HG03066 (cell line): ENCODE measurements at regions not wholly inside any gene's neighbourhood (a gene's known extent, or its start where the extent isn't known, plus 50 kb on each side); places are given as distances from the start of the nearest gene placed in this dataset.

Experiments
- ATAC-seq: cut with Tn5 transposase; IDR thresholded peaks from one replicate; pipeline ENCODE4 v1.9.1; 2021; ENCODE audit warnings: low read depth; ENCODE audit not compliant: unreplicated experiment

DNA sequence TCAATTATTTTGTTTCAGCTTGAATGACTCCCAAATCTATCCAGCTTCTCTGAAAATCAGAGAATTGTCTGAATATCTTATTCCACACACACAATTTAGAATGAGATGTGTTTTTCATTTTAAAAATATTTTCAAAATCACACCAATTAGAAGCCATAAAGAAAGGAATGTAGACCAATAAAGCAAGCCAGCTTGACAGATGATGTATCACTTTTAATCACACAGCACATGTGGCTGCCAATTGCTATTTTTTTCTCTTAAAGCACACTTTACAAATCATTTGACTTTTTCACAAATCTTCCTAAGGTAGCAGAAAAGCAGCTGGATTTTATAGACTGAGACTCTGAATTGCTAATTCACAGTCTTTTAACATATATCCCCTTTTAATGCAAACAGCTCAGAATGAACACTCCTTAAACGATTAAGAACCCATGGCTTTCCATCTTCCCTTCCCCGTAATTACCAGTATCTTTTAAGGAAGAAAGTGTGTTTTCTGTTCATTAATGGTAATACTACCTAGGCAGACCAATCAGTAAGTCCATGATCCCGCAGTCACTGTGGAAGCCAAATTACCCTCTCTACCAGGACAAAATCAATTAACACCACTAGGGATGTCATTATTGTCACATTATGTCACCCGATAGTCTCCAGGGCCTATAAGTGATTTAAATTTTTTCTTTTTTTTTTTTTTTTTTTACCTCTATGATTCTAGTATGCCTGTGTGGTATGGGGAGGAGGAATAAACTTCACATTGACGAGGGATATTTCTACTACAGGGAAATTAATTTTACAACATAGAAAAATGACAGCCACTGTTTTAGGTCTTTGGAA, 250.0 kb upstream of the VEPH1 start:
- no peak for ATAC-seq

DNA sequence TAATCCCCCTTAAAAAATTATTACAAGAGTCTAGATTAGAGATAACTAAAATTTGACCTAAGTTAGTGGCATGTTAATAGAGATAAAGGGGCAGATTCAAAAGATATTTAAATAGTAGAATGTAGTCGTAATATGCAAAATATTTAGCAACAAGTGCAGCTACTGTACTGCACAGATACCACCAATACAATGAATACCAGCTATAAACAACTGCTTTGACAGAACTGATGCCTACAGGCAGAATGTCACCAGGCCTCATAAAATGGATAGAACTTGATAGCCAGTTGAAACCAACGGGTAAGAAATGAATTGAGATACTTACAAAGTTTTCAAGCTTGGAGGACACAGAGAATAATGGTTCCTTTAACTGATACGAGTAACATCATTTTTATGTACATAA, 249.3 kb upstream of the VEPH1 start:
- ATAC-seq = no peak

DNA sequence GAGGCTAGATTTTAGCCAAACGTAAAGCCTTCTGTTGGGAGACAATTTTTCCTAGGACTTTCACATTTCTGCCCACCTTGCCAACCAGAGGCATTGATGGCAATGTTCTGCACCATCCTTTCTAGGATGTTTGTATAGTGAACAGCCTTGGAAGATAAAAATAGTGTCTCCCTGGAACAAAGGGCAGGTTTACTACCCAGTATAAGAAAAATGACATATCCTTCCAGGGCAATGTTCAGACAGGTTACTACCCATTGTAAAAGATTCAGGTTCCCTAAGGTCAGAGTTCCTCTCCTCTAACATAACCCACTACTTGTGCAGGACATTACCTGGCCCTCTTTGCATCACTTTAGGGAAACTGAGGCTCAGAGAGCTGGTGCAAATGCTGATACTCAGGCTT, 248.2 kb upstream of the VEPH1 start:
- ATAC-seq = no peak

DNA sequence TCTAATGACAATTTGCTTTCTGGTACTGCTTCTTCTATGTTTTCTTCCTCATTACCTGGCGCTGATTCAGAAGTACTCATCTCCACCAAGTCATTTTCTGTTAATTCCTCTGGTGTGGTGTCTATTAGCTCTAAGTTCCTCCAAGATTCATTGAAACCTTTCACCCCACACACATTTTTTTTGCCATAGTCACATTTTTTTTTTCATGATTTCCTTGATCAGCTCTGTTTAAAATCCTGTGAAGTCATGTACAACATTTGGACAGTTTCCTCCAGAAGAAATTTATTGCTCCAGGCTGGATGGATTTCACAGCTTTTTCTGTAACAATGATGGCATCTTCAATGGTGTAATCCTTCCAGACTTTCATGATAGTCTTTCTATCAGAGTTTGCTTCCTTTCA, 243.2 kb upstream of the VEPH1 start:
- no peak for ATAC-seq

DNA sequence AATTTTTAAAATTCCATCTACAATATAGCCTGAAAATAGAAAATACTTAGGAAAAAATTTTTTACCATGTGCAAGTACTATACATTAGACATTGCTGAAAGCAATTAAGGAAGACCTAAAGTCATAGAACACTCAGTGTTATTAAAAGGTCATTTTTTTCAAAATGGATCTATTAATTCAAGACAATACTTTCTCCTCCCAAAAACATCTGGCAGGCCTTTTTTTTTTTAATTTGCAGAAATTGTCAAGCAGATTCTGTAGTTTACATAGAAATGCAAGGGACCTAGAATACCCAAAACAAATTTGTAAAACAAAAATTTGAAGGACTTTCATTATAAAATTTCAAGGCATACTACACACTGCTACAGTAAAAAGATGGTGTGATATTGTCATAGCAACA, 238.4 kb upstream of the VEPH1 start:
- ATAC-seq = no peak

DNA sequence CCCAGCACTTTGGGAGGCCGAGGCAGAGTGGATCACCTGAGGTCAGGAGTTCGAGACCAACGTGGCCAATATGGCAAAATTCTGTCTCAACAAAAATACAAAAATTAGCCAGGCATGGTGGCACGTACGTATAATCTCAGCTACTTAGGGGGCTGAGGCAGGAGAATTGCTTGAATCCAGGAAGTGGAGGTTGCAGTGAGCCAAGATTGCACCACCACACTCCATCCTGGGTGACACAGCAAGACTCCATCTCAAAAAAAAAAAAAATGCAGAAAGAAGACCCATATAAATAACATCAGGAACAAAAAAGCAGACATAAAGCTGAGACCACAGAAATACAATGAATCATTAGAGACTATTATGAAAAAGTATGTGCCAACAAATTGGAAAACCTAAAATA, 235.2 kb upstream of the VEPH1 start:
- no peak for ATAC-seq

DNA sequence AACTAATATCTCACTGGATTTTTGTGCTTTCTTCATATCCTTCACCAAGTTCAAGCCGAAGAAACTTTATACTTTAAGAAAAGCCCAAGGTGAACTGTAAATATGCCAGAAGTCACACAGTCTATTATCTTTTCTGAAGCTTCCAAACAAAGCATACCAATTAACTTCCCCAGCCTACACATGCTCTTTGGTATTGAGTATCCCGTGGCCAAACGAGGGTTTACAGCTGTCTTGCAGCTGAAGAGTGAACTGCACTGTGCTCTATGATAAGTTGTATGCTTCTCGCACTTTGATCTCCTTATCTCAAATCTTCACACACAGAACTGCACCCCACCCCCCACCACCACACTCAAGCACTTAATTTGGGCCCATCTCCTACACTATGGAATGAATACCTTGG, 215.6 kb upstream of the VEPH1 start:
- ATAC-seq = no peak

DNA sequence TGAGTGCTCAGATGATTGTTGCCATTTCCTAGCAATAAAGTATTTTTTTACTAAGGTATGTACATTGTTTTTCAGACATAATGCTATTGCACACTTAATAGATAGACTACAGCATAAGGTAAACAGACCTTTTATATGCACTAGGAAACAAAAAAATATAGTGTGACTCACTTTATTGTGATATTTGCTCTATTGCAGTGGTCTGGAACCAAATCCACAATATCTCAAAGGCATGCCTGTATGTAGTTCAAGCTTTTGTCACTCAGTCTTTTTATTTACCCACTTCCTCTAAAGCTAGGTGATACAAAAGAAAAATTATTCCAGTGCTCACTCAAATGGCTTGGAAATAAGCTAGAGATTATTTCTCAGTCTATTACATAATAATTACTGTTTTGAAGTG, 209.9 kb upstream of the VEPH1 start:
- ATAC-seq = no peak

DNA sequence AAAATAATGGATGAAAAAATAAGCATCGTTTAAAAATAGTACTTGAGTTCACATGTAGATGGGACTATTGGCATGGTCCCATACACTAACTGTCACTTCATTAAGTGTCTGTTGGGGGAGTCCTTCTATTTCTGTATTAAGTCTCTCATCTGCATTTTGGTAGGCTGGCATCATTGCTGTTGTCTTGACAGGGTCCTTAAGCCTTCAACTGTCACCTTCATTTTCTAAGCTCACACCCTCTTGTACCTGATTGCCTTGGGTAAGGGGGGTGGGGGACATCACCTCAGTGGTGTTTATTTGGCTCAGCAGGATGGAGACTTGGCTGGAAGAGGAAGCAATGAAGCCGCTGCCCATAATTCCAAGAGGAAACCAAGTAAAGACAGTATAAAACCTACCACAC, 202.0 kb upstream of the VEPH1 start:
- ATAC-seq = no peak

DNA sequence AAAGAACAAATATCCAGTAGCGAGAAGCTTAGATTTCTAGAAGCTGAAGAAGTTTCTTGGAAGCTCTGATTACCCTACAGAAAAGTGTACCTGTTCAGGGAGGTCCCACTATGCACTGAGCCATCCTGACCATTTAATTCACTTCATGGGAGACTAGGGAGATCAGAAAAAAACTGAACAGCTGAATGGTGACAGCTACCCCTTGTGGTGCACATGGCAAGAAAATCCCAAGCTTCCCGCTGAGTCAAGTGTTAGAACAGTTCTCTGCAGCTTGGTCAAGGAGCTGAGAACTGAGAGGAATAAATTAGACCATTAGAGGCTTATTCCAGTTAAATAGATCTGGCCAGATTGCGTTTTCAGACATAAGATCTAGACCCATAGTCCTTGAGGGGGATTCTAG, 197.2 kb upstream of the VEPH1 start:
- ATAC-seq = no peak

DNA sequence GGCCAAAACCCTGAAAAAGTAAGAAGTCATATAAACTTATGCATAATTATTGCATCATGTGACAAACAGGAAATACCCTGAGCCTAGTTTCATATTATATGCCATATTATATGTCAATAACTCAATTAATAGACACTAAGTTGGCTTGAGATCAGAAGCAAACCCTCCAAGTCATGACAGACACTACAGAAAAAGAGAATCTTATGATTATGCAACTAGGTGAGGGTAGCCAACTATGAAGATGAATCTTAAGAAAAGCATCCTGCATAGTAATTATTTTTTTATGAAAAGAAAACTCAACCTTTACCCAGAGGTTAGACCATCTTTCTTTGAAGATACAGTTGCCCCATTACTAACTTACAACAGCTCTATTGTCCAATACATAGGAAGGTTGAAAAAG, 192.4 kb upstream of the VEPH1 start:
- no peak for ATAC-seq

DNA sequence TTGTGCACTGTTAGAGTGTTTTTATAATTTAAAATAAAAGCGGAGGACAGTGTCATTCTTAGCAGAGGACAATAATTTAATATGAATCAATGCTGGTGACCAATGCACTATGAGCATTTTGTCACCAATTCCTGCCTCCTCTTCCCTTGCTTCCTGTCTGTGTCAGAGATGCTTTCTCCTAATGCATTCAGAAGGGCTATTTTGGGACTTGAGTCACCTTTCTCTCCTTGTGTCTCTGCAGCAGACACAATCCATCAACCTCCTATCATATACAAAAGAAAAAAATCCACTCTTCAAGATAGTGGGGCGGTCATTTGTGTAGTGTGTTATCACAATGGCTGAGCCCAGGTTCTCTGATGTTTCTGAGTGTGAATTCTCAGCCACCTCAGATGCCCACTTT, 191.9 kb upstream of the VEPH1 start:
- no peak for ATAC-seq

DNA sequence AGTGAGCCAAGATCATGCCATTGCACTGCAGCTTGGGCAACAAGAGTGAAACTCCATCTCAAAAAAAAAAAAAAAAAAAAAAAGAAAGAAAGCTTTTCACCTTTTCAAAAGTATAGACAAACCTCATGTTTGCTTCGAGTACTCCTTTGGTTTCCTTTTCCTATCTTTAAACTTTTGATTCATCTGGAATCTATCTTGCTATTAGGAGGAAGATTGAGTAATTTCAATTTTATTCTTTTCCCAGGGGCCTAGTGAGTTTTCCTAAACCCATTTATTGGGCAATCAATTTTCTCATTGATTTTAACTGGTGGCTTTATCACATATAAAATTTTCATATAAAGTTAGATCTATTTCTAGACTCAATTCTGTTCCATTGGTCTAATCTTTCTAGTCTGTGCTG, 190.5 kb upstream of the VEPH1 start:
- no peak for ATAC-seq

DNA sequence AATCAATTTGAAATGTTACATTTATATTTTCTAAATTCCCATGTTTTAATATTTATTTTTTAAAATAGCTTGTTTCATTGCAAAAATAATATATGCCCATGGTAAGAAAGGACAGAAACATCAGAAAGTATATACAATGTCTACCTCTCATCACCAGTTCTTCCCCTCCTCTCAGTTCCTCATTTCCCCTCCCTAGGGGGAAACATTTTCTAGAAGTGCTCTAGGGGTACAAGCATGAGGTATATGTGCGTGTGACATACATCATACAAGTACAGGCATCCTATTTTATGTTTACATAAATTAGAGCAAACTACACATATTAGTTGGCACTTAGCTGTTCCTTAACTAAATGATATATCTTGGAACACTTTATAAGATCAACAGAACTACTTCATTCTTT, 189.3 kb upstream of the VEPH1 start:
- no peak for ATAC-seq

DNA sequence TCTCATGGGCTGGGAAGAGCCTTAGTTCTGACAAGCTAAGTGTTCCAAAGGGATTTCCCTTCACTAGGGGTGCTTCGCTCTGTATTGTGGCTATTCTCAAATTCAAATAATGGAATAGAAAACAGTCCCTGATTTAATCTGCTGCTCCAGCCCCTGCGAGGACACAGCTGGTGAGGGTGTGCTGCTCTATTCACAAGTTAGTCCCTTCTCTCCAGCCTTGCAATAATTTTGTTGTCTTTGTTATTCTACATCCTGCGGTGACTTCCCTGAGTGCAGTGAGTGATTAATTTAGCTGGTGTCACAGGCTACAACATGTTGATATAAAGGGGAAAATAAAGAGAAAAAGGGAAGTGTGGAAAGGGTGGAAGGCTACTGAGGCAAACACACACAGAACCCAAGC, 180.5 kb upstream of the VEPH1 start:
- ATAC-seq = no peak

DNA sequence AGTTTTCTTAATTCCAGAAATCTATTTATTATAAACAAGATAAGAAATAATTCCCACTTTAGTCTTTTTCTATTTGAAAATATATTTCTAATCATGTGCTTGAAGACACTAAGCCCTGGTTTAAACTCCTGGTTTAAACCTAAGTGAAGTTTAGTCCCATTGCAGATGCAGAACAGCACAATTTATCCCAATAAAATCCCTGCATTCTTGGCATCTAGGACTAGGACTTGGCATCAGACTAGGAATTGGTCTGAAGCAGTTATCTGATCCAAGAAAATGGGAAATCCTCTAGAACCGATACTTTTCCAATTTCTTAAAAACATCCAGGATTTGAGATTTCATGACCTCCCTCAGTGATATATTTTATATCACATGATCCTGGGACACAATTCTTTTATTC, 168.8 kb upstream of the VEPH1 start:
- ATAC-seq = no peak

DNA sequence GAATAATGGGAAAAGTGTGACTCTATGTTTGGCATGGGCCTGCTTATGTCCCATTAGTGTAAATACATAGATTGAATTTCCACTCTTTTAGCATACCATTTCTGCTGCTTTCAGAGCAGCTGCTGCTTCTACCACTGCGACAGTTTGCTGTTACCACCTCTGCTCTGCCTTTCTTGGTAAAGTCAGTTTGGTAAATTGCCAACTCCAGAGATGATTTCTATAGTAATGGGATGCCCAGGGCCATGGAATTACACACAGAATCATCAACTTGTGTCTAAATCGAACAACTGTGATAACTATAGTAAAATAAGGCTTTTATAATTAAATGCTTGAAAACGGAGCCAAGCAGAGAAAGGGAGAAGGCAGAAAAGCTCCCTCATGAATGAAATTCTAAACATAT, 168.4 kb upstream of the VEPH1 start:
- no peak for ATAC-seq

DNA sequence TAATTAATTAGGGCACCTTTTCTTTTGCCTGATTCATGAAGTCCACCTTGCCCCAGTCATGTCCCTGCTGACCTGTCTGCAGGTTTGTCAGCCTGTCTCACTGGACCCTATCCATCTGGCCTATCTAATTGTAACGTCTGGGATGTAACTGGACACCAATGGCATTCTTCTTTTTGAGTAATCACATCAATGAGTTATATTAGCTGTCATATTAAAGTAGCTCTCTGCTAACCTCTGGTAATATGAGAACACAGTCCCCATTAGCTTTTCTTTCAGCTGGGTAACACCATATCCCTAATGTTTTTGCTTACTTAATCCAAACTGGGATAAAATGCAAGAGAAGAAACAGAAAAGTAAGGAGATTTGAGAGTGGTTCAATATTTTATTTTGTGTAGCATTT, 166.2 kb upstream of the VEPH1 start:
- ATAC-seq = no peak

DNA sequence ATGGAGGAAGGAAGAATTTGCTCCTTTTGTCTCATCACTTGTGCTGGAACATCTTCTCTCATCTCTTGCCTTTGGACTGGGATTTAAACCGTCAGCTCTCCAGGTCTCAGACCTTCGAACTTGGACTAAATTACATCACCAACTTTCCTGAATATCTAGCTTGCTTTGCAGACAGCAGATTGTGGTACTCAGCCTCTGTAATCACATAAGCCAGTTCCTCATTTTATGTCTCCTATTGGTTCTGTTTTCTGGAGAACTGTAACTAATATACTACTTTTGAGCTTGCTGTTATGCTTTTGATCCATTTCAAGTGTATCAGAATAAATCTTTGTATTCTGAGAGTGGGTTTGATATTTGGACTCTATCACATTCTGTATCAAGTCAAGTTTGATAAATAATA, 164.3 kb upstream of the VEPH1 start:
- no peak for ATAC-seq

DNA sequence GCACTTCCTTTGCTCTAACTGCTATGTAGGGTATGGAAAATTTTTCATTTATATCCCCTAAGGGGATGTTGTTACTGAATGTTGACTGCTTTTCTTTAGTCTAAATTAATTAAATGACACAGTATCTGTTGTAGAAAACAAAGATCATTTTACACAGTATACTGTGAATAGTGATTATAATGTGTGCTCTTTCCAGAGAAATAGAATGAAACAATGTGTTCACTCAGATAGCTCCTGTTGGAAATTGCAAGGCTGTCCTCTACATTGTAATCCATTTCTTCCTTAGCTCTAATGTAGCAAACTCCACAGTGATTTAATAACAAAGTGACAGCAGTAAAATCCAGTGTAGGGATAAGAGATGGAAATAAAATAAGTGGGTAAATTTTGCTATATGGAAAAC, 159.0 kb upstream of the VEPH1 start:
- no peak for ATAC-seq

DNA sequence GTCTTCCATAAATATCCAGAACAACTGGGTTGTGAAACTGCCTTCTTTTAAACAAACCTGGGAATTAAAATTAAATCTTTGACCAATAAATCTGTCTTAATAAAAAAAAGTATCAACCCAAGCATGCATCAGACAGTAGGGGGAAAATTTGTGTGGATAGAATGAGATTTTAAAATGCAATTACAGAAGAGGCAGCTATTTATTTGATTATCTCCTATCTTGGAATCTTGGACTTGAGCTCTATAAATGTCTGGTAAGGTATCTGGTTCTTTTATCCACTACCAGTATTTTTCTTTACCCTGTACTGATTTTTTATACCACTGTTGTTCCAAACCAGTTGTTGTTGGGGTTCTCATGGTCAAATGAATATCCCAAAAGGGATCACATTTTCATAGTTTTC, 157.6 kb upstream of the VEPH1 start:
- no peak for ATAC-seq

DNA sequence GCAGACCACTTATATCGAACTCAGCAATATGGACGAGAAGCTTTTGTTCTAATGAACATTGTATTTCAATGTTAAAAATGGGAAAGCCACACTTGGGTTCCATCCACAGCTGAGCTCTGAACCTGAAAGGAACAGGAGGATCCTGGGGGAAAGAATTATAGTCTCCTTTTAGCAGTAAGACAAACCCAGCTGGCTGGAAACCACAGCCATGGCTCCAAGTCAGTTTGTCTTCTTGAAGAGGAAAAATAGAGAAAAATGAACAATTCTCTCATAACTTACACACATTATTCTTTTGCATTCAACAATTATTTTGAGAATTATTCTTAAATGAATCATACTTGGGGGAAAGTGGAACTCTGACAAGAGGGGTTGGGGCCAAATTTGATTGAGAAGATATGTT, 149.2 kb upstream of the VEPH1 start:
- ATAC-seq = no peak

DNA sequence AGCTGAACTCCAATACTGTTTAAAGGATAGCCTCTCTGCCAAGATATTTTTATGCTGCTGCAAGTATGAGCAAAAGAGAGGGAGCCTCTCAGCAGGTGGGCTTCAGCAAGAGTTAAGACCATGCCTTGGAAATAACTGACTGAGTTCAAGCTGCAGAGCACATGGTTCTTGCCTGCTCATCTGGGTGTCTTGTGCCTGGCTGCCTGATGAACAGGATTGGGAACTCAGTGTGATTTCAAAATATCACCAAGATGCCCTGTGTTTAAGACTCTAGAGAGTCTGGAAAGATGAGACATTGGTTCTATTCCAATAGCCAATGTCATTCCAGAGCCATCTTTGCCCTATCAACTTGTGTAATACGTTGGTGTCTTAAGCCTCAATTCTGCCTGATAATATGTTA, 147.5 kb upstream of the VEPH1 start:
- ATAC-seq = no peak
